Stimulated activated CD8-positive, alpha-beta memory T cell treated with anti-CD3 and anti-CD28 coated beads, Interleukin-7, amount 100 ng/mL, for 4 hours (primary cell): ENCODE measurements at regions not wholly inside any gene's neighbourhood (a gene's known extent, or its start where the extent isn't known, plus 50 kb on each side); places are given as distances from the start of the nearest gene placed in this dataset.

Experiments
- DNase-seq, 2 donors: peaks; one replicate each; pipeline ENCODE4 v3.0.0-alpha.2; 2020; ENCODE audit warnings: low read depth in 2 of 2

DNA sequence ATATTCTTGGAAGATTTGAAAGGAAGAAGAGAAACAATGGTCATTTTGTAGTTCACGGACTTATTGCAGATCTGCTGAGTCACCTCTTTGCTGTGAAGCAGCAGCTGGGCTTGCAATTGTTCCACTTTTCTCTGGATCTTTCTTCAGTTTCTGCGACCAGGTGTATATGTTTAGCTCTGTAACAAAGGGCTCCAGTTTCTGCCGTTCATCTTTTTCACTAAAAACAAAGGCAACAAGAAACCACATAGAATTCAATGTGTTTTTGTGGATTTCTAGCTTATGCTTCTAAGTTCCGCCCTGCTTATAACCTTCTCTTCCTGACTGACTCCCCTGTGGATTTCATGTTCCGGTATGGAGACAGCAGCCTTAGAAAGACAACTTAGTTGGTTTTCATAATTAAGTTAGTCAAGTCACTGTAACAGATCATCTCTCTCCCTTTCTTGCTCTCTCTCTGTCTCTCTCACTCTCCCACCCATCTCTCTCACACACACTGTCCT, 121.6 kb upstream of the EPHA5 start:
- no peak for DNase-seq

DNA sequence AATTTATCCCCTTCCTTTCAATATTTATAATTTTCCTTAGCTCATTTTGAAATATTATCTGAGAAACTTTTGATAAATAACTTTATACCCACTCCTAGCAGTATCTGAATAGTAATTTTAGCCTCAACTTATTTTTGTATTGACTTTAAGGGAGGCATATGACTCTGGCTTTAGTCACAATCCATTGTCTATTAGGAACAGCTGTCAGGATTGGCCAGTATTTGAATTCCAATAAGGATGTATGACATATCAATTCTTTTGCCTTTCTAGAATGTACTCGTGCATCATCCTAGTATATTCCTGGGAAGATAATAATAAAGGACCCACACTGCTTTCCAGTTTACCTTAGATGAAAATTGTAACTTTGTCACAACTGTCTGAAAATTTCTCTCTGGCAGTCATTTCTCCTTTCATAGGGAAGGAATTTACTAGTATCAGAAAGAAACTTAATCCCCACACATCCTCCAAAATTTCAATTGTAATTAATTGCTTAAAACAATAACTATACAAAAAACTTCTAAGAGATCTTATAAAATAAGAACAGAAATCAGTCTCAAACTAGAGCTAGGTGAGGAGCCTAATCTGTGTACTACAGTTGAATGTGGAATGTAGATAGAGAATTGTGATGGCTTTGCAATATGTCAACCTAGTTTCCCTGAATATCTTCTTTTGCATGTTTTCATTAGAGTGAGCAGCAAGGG, 121.0 kb upstream of the EPHA5 start:
- no peak for DNase-seq

DNA sequence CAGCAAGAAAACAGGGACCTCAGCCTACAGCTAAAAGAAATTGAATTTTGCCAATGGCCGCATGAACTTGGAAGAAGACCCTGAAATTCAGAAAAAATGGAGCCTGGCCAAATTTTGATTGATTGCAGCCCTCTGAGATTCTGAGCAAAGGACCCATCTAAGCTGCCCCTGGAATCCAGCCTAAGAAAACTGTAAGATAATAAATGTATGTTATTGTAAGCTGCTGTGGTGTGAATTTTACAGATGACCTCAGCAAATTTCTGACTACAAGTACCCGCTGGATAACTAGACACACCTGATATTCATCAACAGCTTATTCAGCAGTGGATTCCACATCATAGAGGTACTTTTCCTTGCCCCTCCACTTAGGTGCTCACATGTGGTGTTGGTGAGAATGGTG, 119.5 kb upstream of the EPHA5 start:
- no peak for DNase-seq

DNA sequence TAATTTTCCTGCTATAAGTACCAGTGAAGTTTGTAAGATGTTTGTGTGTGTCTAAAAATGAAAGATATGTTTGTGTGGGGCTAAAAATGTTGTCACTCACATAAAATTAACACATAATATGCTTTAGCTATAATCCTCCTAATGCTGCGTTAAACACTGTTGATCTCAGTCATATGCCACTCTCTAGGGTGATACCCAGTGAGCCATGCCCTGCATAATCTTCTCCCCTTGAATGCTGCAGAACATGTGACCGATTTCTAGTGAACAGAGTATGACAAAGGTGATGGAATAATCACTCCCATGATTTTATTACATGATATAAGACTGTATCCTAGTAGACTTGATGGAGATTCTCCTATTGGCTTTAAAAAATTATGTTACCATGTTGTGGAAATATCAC, 119.1 kb upstream of the EPHA5 start:
- no peak for DNase-seq

DNA sequence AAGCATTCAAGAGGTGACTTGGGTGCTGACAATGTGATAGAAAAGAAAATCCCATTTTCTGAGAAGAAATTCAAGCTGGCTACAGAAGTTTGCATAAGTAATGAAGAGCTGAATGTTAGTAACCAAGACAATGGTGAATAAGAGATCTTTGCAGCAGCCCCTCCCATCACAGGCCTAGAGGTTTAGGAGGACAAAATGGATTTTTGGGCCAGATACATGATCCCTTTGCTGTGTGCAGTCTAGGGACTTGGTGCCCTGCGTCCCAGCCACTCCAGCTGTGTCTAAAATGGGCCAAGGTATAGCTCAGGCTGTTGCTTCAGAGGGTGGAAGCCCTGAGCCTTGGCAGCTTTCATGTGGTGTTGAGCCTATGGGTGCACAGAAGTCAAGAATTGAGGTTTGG, 107.0 kb upstream of the EPHA5 start:
- no peak for DNase-seq

DNA sequence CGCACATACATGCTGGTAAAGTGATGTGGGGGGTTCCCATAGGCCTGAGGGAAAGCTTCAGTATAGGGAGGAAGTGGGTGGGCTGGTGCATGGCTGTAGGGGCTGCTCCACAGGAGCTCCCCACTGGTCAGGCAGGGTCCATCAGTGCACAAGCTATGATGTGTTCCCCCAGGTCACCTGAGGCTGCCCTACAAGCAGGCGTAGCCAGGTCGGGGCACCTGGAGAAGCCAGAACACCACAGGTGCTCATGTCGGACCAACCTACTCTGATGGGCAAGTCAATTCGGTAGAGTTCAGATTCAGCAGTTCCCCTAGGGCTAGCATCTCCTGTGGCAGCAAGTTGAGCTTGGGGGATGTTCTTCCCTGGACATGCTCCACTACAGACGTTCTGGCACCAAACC, 103.3 kb upstream of the EPHA5 start:
- no peak for DNase-seq

DNA sequence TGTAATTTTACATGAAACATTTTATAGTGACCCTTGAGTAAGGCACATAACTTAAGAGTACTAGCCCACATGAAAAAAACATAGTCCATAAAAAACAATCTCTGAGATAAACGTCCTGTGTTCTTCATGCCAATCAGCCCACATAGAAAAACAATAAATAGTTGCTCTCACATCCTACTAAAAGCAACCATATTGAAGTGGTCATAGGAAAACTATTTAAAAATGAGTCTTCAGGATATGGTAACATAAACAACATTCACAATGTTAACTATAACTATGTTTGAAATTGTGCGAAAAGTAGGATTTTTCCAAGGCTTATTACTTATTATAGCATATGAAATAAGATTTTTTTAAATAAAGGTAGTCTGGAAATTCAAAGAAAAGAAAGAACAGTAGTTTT, 77.1 kb upstream of the EPHA5 start:
- DNase-seq = no peak

DNA sequence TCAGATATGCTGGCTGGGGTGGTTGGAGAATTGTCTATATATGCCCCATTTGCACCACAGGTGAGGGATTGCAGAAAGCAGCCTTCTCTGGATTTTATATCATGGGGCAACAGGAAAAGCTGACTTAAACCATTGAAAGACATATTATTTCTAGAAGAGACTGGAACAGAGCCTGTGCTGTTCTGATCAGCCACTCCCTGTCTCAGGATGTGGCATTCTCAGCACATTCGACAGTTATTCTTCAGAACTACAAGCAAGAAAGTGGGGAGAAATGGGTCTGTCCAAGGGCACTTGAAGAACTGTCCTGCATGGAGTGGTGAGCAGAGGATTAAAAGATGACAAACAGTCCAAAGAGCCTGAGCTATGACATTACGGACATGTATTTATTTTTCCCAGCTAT, 67.8 kb upstream of the EPHA5 start:
- DNase-seq = no peak

DNA sequence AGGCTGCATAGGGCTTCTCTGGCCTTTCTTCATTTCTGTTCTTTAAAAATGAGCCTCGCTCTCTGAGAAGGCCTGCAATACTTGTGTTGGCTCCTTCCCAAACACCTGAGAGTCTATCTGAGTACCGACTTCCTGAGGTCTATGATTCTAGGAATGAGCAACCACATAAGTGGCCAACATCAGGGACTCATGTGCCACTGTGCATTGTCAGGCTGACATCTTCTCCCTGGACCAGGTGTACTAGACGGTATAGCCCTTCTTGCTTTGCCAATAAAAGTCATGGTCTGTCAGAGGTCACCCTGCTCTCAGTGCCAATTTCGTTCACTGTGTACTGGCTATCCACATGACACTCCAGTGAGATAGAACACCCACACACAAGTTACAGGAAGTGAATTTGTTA, 67.4 kb upstream of the EPHA5 start:
- no peak for DNase-seq

DNA sequence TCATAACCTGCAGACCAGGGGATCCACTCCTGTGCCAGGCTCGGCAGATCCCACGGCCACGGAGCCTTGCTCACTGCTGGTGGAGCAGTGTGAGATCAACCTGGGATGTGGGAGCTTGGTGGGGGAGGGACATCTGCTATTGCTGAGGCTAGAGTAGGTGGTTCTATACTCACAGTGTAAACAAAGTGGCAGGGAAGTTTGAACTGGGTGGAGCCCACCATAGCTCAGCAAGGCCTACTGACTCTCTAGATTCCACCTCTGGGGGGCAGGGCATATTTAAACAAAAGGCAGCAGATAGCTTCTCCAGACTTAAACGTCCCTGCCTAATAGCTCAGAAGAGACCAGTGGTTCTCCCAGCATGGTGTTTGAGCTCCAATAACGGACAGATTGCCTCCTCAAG, 54.7 kb upstream of the EPHA5 start:
- no peak for DNase-seq
